HG03064 (cell line): ENCODE measurements at regions not wholly inside any gene's neighbourhood (a gene's known extent, or its start where the extent isn't known, plus 50 kb on each side); places are given as distances from the start of the nearest gene placed in this dataset.

Experiments
- ATAC-seq: cut with Tn5 transposase; IDR thresholded peaks from one replicate; pipeline ENCODE4 v1.9.1; 2021; ENCODE audit warnings: low read depth; ENCODE audit not compliant: unreplicated experiment

DNA sequence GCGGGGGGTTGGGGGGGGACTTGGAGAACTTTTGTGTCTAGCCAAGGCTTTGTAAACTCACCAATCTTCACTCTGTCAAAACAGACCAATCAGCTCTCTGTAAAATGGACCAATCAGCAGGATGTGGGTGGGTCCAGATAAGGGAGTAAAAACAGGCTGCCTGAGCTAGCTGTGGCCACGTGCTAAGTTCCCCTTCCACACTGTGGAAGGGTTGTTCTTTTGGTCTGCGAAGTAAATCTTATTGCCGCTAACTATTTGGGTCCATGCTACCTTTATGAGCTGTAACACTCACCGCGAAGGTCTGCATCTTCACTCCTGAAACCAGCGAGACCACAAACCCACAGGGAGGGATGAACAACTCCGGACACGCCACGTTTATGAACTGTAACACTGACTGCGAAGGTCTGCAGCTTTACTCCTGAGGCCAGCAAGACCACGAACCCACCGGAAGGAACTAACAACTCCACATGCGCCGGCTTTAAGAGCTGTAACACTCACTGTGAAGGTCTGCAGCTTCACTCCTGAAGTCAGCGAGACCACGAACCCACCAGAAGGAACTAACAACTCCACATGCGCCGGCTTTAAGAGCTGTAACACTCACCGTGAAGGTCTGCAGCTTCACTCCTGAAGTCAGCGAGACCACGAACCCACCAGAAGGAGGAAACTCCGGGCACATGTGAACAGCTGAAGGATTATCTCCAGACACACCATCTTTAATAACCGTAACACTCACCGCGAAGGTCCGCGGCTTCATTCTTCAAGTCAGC is 186.6 kb downstream of the ID4 start:
- peak; percentile 80 for ATAC-seq

GRCh38 chr6:20024316-20024673 is 187.1 kb downstream of the ID4 start:
- ATAC-seq: peak; percentile 28

DNA sequence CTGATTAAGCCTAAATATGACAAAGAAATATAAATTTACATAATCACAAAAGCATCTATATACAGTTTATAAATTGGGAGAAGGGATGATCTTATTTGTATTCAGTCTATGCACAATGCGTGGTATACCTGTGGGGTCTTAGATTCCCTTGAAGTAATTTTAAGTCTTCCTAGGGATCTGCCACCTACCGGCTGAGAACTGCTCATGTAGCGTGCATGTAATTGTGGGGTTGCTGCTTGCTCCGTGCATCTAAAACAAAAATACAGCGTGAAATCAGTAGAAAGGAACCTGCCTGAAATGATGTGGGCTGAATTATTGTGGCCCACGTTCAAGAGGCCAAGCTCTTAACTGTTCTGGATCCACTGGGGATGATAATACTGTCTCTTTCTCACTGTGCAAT is 187.3 kb downstream of the MBOAT1 start:
- ATAC-seq: no peak

GRCh38 chr6:20025681-20026080 is 186.6 kb downstream of the MBOAT1 start:
- no peak for ATAC-seq

GRCh38 chr6:20028143-20028542 is 184.1 kb downstream of the MBOAT1 start:
- no peak for ATAC-seq

GRCh38 chr6:20028562-20028961 is 183.7 kb downstream of the MBOAT1 start:
- ATAC-seq: no peak

DNA sequence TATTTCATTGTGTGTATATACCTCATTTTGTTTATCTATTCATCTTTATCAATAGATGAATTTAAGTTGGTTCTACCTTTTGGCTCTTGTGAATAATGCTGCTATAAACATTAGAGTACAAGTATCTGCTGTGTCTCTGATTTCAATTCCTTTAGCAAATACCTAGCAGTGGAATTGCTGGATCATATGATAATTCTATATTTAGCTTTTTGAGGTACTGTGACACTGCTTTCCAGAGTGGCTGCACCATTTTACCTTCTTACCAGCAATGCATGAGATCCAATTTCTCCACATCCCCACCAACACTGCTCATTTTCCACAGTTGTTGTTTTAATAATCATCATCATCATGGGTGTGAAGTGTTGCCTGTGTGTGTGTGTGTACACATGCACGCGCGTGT is 182.3 kb downstream of the MBOAT1 start:
- no peak for ATAC-seq

GRCh38 chr6:20031342-20031741 is 180.9 kb downstream of the MBOAT1 start:
- ATAC-seq: no peak

DNA sequence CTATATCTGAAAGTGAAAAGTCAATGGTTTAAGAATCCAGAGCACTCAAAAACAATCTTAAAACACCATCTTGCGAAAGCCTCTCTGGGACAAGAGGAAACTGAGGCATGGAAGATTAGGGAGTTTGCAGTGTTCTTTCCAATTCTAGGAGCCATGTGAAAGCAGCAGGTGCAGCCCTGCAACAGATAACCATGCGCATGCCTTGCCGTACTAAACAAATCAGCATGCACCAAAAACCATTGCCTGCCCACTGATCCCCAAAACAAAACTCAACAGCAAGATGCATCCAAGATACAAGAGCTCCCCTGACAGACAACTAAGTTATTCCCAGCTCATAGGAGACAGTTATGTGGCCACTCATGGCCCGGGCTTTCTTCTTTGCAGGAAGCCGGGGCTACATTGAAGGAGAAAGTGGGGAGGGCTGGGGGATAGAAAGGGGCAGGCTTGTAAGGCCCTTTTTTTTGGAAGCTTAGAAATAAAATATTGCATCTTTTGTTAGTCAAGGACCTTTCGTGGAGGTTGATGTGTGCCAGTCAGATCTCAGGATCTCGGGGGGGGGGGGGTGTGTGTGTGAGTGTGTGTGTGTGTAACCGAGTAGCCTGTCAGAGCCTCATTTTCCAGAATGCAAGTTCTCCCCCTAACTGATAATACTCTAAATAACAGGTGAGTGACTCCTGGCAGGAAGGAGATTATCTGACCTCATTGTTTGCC is 178.4 kb downstream of the MBOAT1 start:
- no peak for ATAC-seq

DNA sequence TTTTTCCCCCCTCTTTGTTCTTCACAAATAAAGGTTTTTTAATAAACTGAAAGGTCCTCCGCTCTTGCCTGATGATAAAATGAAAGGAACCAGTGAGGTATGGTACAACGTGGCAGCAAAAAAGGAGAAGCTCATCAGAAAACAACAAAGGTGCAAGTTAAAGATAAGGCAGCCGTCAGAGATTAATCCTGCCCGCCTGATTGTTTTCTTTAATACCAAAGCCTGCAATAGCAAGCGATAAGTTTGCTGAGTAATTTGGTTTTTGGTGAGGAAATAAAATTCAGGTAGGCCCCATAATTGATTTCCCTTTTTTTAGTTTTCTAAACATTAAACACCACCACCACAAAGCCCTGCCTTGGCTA is 177.9 kb downstream of the MBOAT1 start:
- ATAC-seq: no peak

GRCh38 chr6:20036141-20036677 is 176.1 kb downstream of the MBOAT1 start:
- no peak for ATAC-seq

DNA sequence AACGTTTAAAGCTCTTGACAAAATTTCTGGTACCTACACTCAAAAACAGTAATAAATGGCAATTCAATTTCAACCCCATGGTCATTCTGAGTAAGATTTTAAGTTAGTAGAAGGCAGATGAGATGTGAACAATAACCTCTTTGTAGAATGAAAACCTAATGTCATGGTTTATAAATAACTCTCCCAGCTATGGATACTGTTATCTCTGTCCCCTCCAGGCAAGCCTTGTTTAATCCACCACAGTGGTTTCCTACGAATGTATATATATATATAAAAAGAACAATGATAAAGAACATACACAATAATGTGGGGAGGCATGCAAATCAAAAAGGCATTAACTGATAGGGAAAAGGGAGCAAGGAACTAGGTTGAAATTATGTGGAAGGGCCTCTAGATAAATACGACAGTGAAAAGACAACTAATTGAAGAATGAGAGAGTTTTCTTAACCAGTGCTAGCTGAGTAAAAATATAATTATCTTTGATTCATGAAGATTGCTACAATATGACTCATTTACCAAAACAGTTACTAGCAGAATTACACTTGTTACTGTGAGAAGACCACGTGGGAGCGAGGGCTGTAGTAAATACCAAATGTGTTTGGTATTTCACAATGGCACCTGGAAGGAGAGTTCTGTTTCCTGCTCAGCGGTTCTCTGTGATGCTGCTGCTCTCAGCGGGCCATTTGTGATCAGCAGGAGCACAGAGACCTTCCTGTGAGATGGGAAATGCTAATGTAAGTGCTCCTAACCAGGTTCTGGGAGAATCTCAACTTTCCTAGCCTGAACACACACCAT is 173.7 kb downstream of the MBOAT1 start:
- ATAC-seq: no peak

DNA sequence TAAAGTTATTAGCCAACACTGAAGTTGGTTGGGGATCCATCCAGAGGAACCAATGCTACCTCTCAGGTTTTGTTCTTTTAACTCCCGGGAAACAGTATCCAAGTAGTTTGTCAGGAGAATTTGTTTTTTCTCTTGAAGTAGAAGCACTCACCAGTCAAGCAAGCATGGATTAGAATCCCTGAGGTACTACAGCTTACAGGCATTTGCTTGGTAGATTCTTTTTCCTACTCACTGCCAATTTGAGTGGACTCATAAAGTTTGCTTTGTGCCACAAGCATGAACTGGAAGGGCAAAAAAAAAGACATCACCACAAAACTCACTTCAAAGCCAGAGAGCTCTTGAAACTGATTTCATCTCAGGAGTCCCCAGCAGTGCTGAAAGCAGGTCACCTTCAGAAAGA is 167.4 kb downstream of the MBOAT1 start:
- ATAC-seq: no peak
